ENCODE measurements at regions not wholly inside any gene's neighbourhood (a gene's known extent, or its start where the extent isn't known, plus 50 kb on each side); places are given as distances from the start of the nearest gene placed in this dataset.
"Not testable (repeated sequence)": the region's sequence is repeated elsewhere in the genome, so short reads cannot be mapped to it uniquely, and the experiment has no call there.

DNA sequence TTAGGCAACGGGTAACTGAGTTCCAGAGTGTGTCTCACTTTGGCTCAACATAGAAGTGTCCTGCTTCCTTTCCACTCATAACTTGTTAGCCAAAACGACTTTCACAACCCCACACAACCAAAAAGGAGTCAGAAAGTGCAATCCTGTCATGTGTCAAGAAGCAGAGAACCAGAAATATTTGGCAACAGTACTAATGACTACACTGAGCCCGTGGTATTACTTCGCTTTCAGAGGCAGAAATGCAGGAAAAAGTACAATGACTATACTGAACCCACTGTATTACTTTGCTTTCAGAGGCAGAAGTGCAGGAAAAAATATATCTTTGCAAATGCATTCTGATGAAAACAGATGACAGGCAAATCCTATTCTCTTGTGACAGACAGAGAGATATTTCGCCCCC lies 484.6 kb downstream of the KIF2B start:
- Mint-ChIP-seq H3K4me3 (no peak overlapping the region), H3K9me3 (peaks cover 0 to 7% of the 10 kb centered on the region in 2 donors), H3K27ac (no peak overlapping the region), H3K27me3 (no peaks in the 10 kb centered on the region), H3K4me1 (no peaks in the 10 kb centered on the region)
- ATAC-seq, result no peak
- DNase-seq, result no peak

GRCh38 chr17:54324813-54325212 lies 502.1 kb downstream of the KIF2B start:
- H3K4me3 Mint-ChIP-seq, result no peak overlapping the region
- DNase-seq (no peak), ATAC-seq (no peak)
- no peaks in the 10 kb centered on the region for H3K27me3 Mint-ChIP-seq
- H3K9me3 Mint-ChIP-seq, result peaks cover 28 to 30% of the 10 kb centered on the region in 2 donors
- H3K27ac Mint-ChIP-seq, result no peak overlapping the region
- no peaks in the 10 kb centered on the region for H3K4me1 Mint-ChIP-seq

DNA sequence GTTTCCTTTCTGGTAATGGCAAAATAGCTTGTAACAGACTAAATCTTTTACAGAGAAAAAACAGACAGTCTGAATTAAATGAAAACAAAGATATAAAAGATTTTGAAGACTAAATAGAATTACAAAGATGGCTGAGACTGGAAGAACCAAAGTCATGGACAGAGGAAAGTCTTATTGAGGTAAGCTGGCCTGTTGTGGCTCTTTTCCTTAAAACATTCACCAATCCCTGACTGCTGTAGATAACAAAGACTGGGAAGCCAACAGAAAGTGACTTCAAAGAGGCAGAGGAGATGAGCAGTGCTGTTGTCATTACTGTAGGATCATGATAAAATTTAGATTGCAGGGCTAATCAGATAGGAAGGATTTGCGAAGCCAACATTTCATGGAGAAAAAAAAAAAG lies 517.0 kb downstream of the KIF2B start:
- Mint-ChIP-seq H3K9me3 (peaks cover 0 to 4% of the 10 kb centered on the region in 2 donors), H3K4me1 (no peaks in the 10 kb centered on the region), H3K4me3 (no peak overlapping the region), H3K27ac (no peak overlapping the region), H3K27me3 (no peaks in the 10 kb centered on the region)
- no peak for DNase-seq
- ATAC-seq, result no peak

- H3K4me3 Mint-ChIP-seq, result no peak overlapping the region
- peaks cover 10 to 15% of the 10 kb centered on the region in 2 donors for H3K9me3 Mint-ChIP-seq
- H3K27ac Mint-ChIP-seq, result no peak overlapping the region
- ATAC-seq, result no peak
- H3K4me1 Mint-ChIP-seq, result no peaks in the 10 kb centered on the region
- DNase-seq, result no peak
- no peaks in the 10 kb centered on the region for H3K27me3 Mint-ChIP-seq
These were observed 524.8 kb downstream of the KIF2B start for GRCh38 chr17:54347495-54347894.

DNA sequence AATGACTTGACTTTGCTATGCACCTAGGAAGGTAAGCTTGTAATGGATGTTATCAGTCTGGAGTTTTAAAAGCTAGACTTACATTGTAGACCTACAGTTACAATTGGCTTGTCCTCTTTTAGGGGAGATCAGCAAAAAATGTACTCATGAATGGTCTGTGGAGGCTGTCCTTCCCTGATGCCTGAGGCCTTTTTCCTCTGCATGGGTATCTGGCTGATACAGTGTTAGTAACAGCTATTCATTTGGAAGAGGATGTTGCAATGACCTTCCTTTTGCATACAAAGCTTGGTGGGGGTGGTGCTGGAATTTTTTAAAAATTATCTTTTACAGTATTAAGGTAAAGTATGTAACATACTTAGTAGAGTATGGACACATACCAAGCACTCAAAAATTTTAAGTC lies 525.5 kb downstream of the KIF2B start:
- Mint-ChIP-seq H3K4me3 (no peak overlapping the region), H3K9me3 (peaks cover 10 to 15% of the 10 kb centered on the region in 2 donors), H3K27ac (no peak overlapping the region), H3K27me3 (no peaks in the 10 kb centered on the region), H3K4me1 (no peaks in the 10 kb centered on the region)
- no peak for ATAC-seq
- DNase-seq, result no peak

- Mint-ChIP-seq H3K27ac (no peak overlapping the region), H3K27me3 (no peaks in the 10 kb centered on the region), H3K4me3 (no peak overlapping the region), H3K9me3 (peaks cover 25 to 31% of the 10 kb centered on the region in 2 donors), H3K4me1 (no peaks in the 10 kb centered on the region)
- no peak for ATAC-seq
- no peak for DNase-seq
These were observed 531.2 kb downstream of the KIF2B start for GRCh38 chr17:54353789-54354525.

DNA sequence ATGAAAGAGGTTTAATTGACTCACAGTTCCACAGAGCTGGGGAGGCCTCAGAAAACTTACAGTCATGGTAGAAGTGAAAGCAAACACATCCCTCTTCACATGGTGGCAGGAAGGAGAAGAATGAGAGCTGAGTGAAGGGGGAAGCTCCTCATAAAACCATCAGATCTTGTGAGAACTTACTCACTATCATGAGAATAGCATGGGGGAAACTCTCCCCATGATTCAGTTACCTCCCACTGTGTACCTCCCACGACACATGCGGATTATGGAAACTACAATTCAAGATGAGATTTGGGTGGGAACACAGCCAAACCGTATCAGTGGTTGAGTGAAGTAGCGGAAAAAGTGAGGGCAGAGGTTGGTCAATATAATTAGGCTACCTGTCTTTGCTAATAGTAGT lies 538.3 kb downstream of the KIF2B start:
- H3K4me3 Mint-ChIP-seq, ATAC-seq, H3K27me3 Mint-ChIP-seq, H3K27ac Mint-ChIP-seq, H3K4me1 Mint-ChIP-seq, DNase-seq: not testable (repeated sequence)
- peaks cover 15 to 23% of the 10 kb centered on the region in 2 donors for H3K9me3 Mint-ChIP-seq

DNA sequence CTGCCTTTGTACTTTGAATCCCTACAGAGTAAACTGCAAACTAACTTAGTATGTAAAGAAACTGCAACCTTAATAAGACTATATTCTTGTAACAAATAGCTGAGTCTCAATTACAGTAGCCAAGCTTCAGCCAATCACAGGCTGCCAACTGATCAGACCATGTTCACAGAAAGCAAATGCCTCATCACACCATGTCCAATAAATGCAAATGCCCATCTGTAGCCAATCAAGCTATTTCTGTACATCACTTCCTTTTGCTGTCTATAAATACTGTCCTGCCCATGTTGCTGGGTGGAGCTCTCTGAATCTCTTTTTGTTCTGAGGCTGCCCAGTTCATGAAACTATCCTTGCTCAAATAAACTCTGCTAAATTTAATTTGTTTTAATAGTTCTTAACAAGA lies 531.7 kb upstream of the TOM1L1 start:
- Mint-ChIP-seq H3K27ac (no peak overlapping the region), H3K9me3 (no peaks in the 10 kb centered on the region), H3K4me3 (no peak overlapping the region), H3K4me1 (no peaks in the 10 kb centered on the region), H3K27me3 (no peaks in the 10 kb centered on the region)
- DNase-seq (no peak), ATAC-seq (no peak)

DNA sequence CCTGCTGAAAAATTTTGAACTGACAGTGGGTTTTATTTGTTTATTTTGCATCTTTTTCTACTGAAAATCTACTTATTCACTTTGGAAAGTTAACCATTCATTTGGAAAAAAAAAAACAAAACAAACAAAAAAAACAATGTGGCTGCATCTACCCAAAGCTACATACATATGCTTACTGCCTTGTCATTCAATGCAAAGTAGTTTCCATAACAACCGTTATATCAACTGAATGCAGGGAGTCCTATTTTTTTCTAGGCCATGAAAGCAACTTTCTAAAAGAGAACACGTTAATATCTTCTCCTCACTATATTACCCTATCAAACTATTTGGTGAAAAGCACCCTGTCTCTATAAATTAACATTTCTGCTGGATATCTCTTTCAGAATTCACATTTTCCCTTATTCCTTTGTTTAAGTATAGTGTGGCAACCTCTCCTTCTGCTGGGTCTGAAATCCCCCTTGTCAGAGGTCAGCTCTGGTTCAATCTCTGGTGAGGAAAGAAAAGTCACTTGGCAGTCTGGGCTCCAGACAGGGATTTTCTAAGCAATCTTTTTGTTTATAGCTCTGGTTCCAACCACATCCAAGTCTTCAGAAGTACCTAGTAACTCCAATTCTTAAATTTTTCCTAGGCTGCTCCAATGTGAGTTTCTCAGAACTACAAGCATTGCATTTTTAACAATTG lies 528.4 kb upstream of the TOM1L1 start:
- H3K9me3 Mint-ChIP-seq, result no peaks in the 10 kb centered on the region
- H3K27me3 Mint-ChIP-seq, result no peaks in the 10 kb centered on the region
- H3K4me1 Mint-ChIP-seq, result no peaks in the 10 kb centered on the region
- H3K27ac Mint-ChIP-seq, result no peak overlapping the region
- ATAC-seq (no peak), DNase-seq (no peak)
- no peak overlapping the region for H3K4me3 Mint-ChIP-seq

DNA sequence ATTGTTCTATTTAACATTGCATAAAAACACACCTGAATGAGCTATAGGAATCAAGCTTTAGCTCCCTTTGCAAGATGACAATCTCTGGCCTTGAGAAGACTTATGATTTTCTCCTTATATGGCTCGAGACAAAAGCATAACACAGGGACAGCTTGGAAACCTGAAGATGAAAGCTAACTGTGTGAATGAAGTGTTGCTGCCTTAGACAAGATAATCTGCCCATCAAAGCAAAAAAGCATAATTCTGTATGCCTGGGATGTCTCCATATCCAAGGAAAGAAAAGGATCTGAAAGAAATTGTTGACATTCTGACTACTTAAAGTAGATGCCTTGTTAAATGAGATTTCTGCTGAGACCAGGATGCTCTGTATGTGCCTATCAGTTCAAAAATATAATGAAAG lies 526.7 kb upstream of the TOM1L1 start:
- H3K4me3 Mint-ChIP-seq, result no peak overlapping the region

DNA sequence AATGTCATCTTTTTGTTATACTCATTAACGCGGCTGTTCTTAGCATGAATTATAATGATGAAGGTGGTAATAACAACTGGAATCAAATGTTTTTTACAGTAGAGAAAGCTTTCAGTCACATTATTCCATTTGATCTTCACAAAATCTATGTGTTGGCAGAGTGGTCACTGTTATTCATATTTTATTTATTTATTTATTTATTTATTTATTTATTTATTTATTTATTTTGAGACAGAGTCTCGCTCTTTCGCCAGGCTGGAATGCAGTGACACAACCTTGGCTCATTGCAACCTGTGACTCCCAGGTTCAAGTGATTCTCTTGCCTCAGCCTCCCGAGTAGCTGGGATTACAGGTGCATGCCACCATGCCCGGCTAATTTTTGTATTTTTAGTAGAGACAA lies 524.2 kb upstream of the TOM1L1 start:
- not testable (repeated sequence) for H3K27me3 Mint-ChIP-seq, ATAC-seq, H3K4me1 Mint-ChIP-seq, H3K4me3 Mint-ChIP-seq, DNase-seq, H3K9me3 Mint-ChIP-seq, H3K27ac Mint-ChIP-seq

More for the DNA sequence above, 526.7 kb upstream of the TOM1L1 start:
- no peaks in the 10 kb centered on the region for H3K27me3 Mint-ChIP-seq
- H3K9me3 Mint-ChIP-seq, result no peaks in the 10 kb centered on the region
- no peaks in the 10 kb centered on the region for H3K4me1 Mint-ChIP-seq
- H3K27ac Mint-ChIP-seq, result no peak overlapping the region
- DNase-seq (no peak), ATAC-seq (no peak)

- peaks cover 6 to 17% of the 10 kb centered on the region in 2 donors for H3K9me3 Mint-ChIP-seq
- H3K4me1 Mint-ChIP-seq, result no peaks in the 10 kb centered on the region
- no peak overlapping the region for H3K4me3 Mint-ChIP-seq
- DNase-seq (no peak), ATAC-seq (no peak)
- no peaks in the 10 kb centered on the region for H3K27me3 Mint-ChIP-seq
- no peak overlapping the region for H3K27ac Mint-ChIP-seq
These were observed 519.2 kb upstream of the TOM1L1 start for GRCh38 chr17:54381482-54381881.

DNA sequence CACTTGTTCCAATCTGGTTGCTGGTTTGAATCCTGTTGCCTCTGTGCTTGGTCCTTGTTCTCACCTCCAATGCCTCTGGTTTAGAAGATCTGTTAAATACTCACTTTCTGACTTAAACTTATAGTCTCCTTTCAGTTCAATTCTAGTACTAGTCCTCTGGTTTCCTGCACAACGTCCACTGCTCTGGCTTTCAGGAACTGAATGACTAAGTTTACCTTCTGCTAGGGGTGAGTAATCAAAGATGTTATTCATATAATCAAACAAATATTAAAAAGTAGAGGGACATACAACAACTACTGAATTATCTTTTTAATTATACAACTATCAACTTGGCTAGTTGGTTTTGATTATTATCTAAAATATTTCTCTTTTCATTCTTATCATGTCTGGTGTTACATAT lies 496.4 kb upstream of the TOM1L1 start:
- Mint-ChIP-seq H3K9me3 (peaks cover 10 to 22% of the 10 kb centered on the region in 2 donors), H3K27ac (no peak overlapping the region), H3K4me1 (no peaks in the 10 kb centered on the region), H3K4me3 (no peak overlapping the region), H3K27me3 (no peaks in the 10 kb centered on the region)
- no peak for ATAC-seq
- DNase-seq, result no peak

GRCh38 chr17:54405826-54406225 lies 494.8 kb upstream of the TOM1L1 start:
- DNase-seq (no peak), ATAC-seq (no peak)
- Mint-ChIP-seq H3K9me3 (peaks cover 10 to 22% of the 10 kb centered on the region in 2 donors), H3K4me1 (no peaks in the 10 kb centered on the region), H3K4me3 (no peak overlapping the region), H3K27ac (no peak overlapping the region), H3K27me3 (no peaks in the 10 kb centered on the region)

- ATAC-seq, result no peak
- no peak overlapping the region for H3K27ac Mint-ChIP-seq
- no peaks in the 10 kb centered on the region for H3K4me1 Mint-ChIP-seq
- H3K4me3 Mint-ChIP-seq, result no peak overlapping the region
- peaks cover 10 to 22% of the 10 kb centered on the region in 2 donors for H3K9me3 Mint-ChIP-seq
- DNase-seq, result no peak
- no peaks in the 10 kb centered on the region for H3K27me3 Mint-ChIP-seq
These were observed 491.9 kb upstream of the TOM1L1 start for GRCh38 chr17:54408731-54409130.

DNA sequence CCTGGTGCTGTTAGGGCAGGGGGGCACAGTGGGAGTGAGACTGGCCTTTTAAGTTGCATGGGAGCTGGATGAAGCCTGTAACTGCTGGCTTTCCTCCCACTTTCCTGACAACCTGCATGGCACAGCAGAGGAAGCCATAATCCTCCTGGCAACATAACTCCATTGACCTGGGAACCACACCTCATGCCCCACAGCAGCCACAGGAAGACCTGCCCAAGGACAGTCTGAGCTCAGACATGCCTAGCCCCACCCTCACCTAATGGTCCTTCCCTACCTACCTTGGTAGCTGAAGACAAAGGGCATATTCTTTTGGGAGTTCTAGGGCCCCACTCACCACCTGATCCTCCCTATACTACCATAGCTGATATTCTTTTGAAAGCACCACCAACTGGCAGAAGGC lies 482.2 kb upstream of the TOM1L1 start:
- Mint-ChIP-seq H3K4me1 (no peaks in the 10 kb centered on the region), H3K9me3 (peaks cover 20 to 25% of the 10 kb centered on the region in 2 donors), H3K27ac (no peak overlapping the region), H3K4me3 (no peak overlapping the region), H3K27me3 (no peaks in the 10 kb centered on the region)
- no peak for ATAC-seq
- DNase-seq, result no peak
